T-cell (primary cell): ENCODE measurements at regions not wholly inside any gene's neighbourhood (a gene's known extent, or its start where the extent isn't known, plus 50 kb on each side); places are given as distances from the start of the nearest gene placed in this dataset.
"Not testable (repeated sequence)": the region's sequence is repeated elsewhere in the genome, so short reads cannot be mapped to it uniquely, and the experiment has no call there.

ENCODE experiments used
- ATAC-seq, 4 experiments: fragments of 200-7000 bp in 3 of 4; fragments of 150-1000 bp in 1 of 4; cut with Tn5 transposase; replicated peaks in 1 of 4; 1 replicate in 3 of 4; 2 replicates in 1 of 4; pipeline ENCODE4 v1.10.0; 2021; ENCODE audit warnings: moderate library complexity in 3 of 4, mild to moderate bottlenecking in 2 of 4, moderate number of reproducible peaks in 1 of 4
- CTCF ChIA-PET, 2 donors: fragments of 300-600 bp; sonication (Branson Sonifier 250); formaldehyde crosslinking; loops; one replicate each; lab custom pipeline; 2022; ENCODE audit warnings: antibody characterized with exemption in 2 of 2; lab: Charles Lee
- POLR2A ChIA-PET, 2 donors: fragments of 300-600 bp; sonication (Branson Sonifier 250); formaldehyde crosslinking; loops; one replicate each; lab custom pipeline; 2022; ENCODE audit warnings: antibody characterized with exemption in 2 of 2; lab: Charles Lee
- DNase-seq, 35 experiments: peaks; one replicate each; pipeline versions ENCODE4 v3.0.0 to v3.0.0-alpha.2; 2013 to 2023
- H3K27ac ChIP-seq: one replicate; pipeline ENCODE4 v1.5.1; 2013; ENCODE audit warnings: low read length
- H3K27me3 ChIP-seq, 2 experiments: replicated peaks in 1 of 2; 1 replicate in 1 of 2; 2 replicates in 1 of 2; pipeline versions ENCODE4 v1.6.1 to v1.7.0; 2013; ENCODE audit warnings: low read length in 1 of 2, mixed read lengths in 1 of 2; ENCODE audit not compliant: control insufficient read depth in 2 of 2, insufficient read depth in 2 of 2; ENCODE audit errors: extremely low read depth in 1 of 2
- H3K36me3 ChIP-seq, 2 donors: 1 replicate in 1 of 2; 2 replicates in 1 of 2; pipeline versions ENCODE4 v1.6.1 to v1.7.0; 2013; ENCODE audit warnings: low read length in 1 of 2; ENCODE audit not compliant: control insufficient read depth in 2 of 2, insufficient read depth in 1 of 2; ENCODE audit errors: extremely low read depth in 1 of 2
- H3K4me1 ChIP-seq, 2 experiments: 1 replicate in 1 of 2; 2 replicates in 1 of 2; pipeline versions ENCODE4 v1.6.1 to v1.7.0; 2013; ENCODE audit warnings: low read length in 2 of 2, mixed read lengths in 1 of 2; ENCODE audit not compliant: insufficient read depth in 2 of 2, control insufficient read depth in 1 of 2; ENCODE audit errors: extremely low read depth in 1 of 2
- H3K4me3 ChIP-seq, 2 donors: 1 replicate in 1 of 2; 2 replicates in 1 of 2; pipeline versions ENCODE4 v1.5.1 to v1.7.0; 2013; ENCODE audit warnings: mild to moderate bottlenecking in 2 of 2, low read length in 1 of 2, moderate library complexity in 1 of 2; ENCODE audit not compliant: control insufficient read depth in 1 of 2; ENCODE audit errors: extremely low read depth in 1 of 2
- H3K9me3 ChIP-seq: 2 replicates; pipeline ENCODE4 v1.7.0; 2013
- H3K27ac Mint-ChIP-seq, 2 donors: one replicate each; pipeline ENCODE4 v1.8.0; 2020 to 2021; ENCODE audit warnings: mild to moderate bottlenecking in 2 of 2, mixed read lengths in 2 of 2
- H3K27me3 Mint-ChIP-seq, 2 donors: one replicate each; pipeline ENCODE4 v1.8.0; 2021 to 2022; ENCODE audit warnings: mixed read lengths in 2 of 2
- H3K36me3 Mint-ChIP-seq: one replicate; pipeline ENCODE4 v1.8.0; 2021; ENCODE audit warnings: mixed read lengths
- H3K4me1 Mint-ChIP-seq, 3 donors: one replicate each; pipeline ENCODE4 v1.8.0; 2020 to 2022; ENCODE audit warnings: mixed read lengths in 3 of 3, mild to moderate bottlenecking in 1 of 3
- H3K4me3 Mint-ChIP-seq, 3 donors: one replicate each; pipeline ENCODE4 v1.8.0; 2020 to 2022; ENCODE audit warnings: mild to moderate bottlenecking in 3 of 3, mixed read lengths in 3 of 3, moderate library complexity in 3 of 3
- H3K9me3 Mint-ChIP-seq, 3 donors: one replicate each; pipeline ENCODE4 v1.8.0; 2020 to 2022; ENCODE audit warnings: mixed read lengths in 3 of 3
- WGBS: methylation state at CpG from one replicate; pipeline ENCODE4 v1.1.5; 2013; ENCODE audit warnings: missing lambda C conversion rate; ENCODE audit not compliant: insufficient coverage; 5-methylcytosine and 5-hydroxymethylcytosine counted together

- H3K4me3 ChIP-seq, POLR2A ChIA-PET, H3K36me3 ChIP-seq, H3K36me3 Mint-ChIP-seq, H3K9me3 Mint-ChIP-seq, H3K4me1 ChIP-seq, H3K27ac ChIP-seq, CTCF ChIA-PET, H3K4me3 Mint-ChIP-seq, DNase-seq, ATAC-seq, H3K27ac Mint-ChIP-seq, H3K27me3 ChIP-seq, H3K4me1 Mint-ChIP-seq, H3K9me3 ChIP-seq: not testable (repeated sequence)
- peaks cover 0 to 12% of the 10 kb centered on the region in 2 donors for H3K27me3 Mint-ChIP-seq
- no CpG with 5 or more reads among the region's 2 CpGs for WGBS
Observed at GRCh38 chrX:139398258-139398657, 132.3 kb upstream of the F9 start.

- Histone ChIP-seq H3K4me3 (no peak overlapping the region), H3K36me3 (no peaks in the 10 kb centered on the region), H3K9me3 (no peaks in the 10 kb centered on the region), H3K27ac (no peak overlapping the region), H3K27me3 (no peaks in the 10 kb centered on the region), H3K4me1 (no peaks in the 10 kb centered on the region)
- ATAC-seq (no peak), DNase-seq (no peak)
- ChIA-PET POLR2A (no interaction called here), CTCF (no interaction called here)
- Mint-ChIP-seq H3K4me1 (no peaks in the 10 kb centered on the region), H3K27ac (no peak overlapping the region), H3K4me3 (no peak overlapping the region), H3K27me3 (peaks cover 0 to 30% of the 10 kb centered on the region in 2 donors), H3K36me3 (no peaks in the 10 kb centered on the region), H3K9me3 (no peaks in the 10 kb centered on the region)
- WGBS, result no CpG with 5 or more reads among the region's 3 CpGs
Observed at GRCh38 chrX:139388254-139388653, 142.3 kb upstream of the F9 start.

DNA sequence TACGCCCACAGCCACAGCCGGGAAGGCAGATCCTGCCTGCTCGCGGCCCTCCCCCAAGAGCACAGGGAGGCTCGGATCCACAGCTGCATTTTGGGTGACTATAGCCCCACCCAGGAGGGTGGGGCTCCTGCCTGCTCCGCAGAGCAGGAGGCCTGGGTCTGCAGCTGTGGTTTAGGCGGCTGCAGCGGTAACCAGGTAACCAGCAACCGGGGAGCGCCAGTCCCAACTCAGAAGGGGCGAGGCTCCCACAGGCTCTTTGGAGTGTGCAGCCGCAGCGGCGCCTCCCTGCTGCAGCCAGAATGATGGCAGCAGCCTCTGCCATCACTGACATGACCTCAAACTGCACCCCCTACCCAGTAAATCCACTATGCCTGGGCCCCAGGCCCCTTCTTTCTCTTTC lies 148.0 kb upstream of the F9 start:
- Mint-ChIP-seq H3K4me3 (no peak overlapping the region), H3K4me1 (no peaks in the 10 kb centered on the region), H3K27ac (no peak overlapping the region), H3K27me3 (peaks cover 0 to 21% of the 10 kb centered on the region in 2 donors), H3K36me3 (no peaks in the 10 kb centered on the region), H3K9me3 (no peaks in the 10 kb centered on the region)
- 100% methylated on average over 4 of the region's 14 CpGs for WGBS
- Histone ChIP-seq H3K4me3 (no peak overlapping the region), H3K27ac (no peak overlapping the region), H3K27me3 (no peaks in the 10 kb centered on the region), H3K9me3 (no peaks in the 10 kb centered on the region), H3K4me1 (no peaks in the 10 kb centered on the region), H3K36me3 (no peaks in the 10 kb centered on the region)
- DNase-seq (no peak), ATAC-seq (no peak)
- ChIA-PET CTCF (no interaction called here), POLR2A (no interaction called here)

- H3K27ac Mint-ChIP-seq, ATAC-seq, H3K4me1 ChIP-seq, CTCF ChIA-PET, H3K4me1 Mint-ChIP-seq, H3K27me3 ChIP-seq, H3K27ac ChIP-seq, DNase-seq, H3K9me3 ChIP-seq, H3K36me3 Mint-ChIP-seq, H3K9me3 Mint-ChIP-seq, H3K36me3 ChIP-seq, POLR2A ChIA-PET, H3K4me3 Mint-ChIP-seq, H3K4me3 ChIP-seq: not testable (repeated sequence)
- WGBS, result no CpG with 5 or more reads among the region's 3 CpGs
- H3K27me3 Mint-ChIP-seq, result peaks cover 0 to 14% of the 10 kb centered on the region in 2 donors
Observed at GRCh38 chrX:139376547-139376946, 154.0 kb upstream of the F9 start.

DNA sequence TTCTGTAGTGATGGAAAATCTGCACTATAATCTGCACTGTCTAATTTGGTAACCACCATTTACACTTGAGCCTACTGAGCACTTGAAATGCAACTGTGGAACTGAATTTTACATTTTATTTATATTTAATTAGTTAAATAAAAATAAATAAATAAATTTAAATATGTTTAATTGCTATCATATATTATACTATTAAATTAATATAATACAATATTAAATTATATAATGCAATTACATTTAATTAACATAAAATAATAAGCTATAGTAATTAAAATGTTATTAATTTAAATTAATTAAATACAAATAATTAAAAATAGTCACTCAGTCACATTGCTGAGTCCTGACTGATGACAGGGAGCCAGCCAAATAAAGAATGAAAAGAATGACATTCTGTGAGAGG lies 170.2 kb upstream of the F9 start:
- CTCF ChIA-PET, result no interaction called here

DNA sequence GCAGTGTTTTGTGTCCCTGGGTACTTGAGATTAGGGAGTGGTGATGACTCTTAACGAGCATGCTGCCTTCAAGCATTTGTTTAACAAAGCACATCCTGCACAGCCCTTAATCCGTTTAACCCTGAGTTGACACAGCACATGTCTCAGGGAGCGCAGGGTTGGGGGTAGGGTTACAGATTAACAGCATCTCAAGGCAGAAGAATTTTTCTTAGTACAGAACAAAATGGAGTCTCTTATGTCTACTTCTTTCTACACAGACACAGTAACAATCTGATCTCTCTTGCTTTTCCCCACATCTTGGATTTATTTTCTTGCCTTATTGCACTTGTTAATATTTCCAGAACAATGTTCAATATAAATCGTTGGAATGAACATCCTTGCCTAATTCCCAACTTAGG lies 187.9 kb upstream of the F9 start:
- H3K9me3 Mint-ChIP-seq, ATAC-seq, H3K36me3 ChIP-seq, H3K4me3 Mint-ChIP-seq, H3K27me3 ChIP-seq, POLR2A ChIA-PET, H3K9me3 ChIP-seq, CTCF ChIA-PET, H3K4me1 Mint-ChIP-seq, H3K27ac Mint-ChIP-seq, DNase-seq, H3K27ac ChIP-seq, H3K4me1 ChIP-seq, H3K36me3 Mint-ChIP-seq, H3K4me3 ChIP-seq: not testable (repeated sequence)
- no CpG with 5 or more reads among the region's 4 CpGs for WGBS
- H3K27me3 Mint-ChIP-seq, result peaks cover 9 to 31% of the 10 kb centered on the region in 2 donors

More for the DNA sequence above, 170.2 kb upstream of the F9 start:
- H3K27ac Mint-ChIP-seq, result no peak overlapping the region
- DNase-seq, result no peak
- Histone ChIP-seq H3K27me3 (no peaks in the 10 kb centered on the region), H3K36me3 (no peaks in the 10 kb centered on the region), H3K9me3 (no peaks in the 10 kb centered on the region), H3K4me1 (no peaks in the 10 kb centered on the region), H3K4me3 (no peak overlapping the region), H3K27ac (no peak overlapping the region)
- POLR2A ChIA-PET, result no interaction called here
- no peaks in the 10 kb centered on the region for H3K9me3 Mint-ChIP-seq
- H3K4me3 Mint-ChIP-seq, result no peak overlapping the region
- no peaks in the 10 kb centered on the region for H3K36me3 Mint-ChIP-seq
- H3K27me3 Mint-ChIP-seq, result peaks cover 0 to 8% of the 10 kb centered on the region in 2 donors
- H3K4me1 Mint-ChIP-seq, result no peaks in the 10 kb centered on the region
- no peak for ATAC-seq

DNA sequence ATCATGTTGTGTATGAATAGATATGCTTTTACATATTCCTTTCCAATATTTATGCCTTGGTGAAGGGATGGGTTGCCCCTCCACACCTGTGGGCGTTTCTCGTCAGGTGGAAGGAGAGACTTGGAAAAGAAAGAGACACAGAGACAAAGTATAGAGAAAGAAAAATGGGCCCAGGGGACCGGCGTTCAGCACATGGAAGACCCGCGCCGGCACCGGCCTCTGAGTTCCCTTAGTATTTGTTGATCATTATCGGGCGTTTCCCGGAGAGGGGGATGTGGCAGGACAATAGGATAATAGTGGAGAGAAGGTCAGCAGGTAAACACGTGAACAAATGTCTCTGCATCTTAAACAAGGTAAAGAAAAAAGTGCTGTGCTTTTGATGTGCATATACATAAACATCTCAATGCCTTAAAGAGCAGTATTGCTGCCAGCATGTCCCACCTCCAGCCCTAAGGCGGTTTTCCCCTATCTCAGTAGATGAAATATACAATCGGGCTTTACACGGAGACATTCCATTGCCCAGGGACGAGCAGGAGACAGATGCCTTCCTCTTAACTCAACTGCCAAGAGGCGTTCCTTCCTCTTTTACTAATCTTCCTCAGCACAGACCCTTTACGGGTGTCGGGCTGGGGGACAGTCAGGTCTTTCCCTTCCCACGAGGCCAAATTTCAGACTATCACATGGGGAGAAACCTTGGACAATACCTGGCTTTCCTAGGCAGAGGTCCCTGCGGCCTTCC lies 188.5 kb upstream of the F9 start:
- ATAC-seq, POLR2A ChIA-PET, H3K27ac Mint-ChIP-seq, H3K9me3 Mint-ChIP-seq, H3K4me1 Mint-ChIP-seq, H3K36me3 Mint-ChIP-seq, H3K4me3 Mint-ChIP-seq, H3K4me3 ChIP-seq, H3K36me3 ChIP-seq, H3K27me3 ChIP-seq, H3K9me3 ChIP-seq, DNase-seq, H3K27ac ChIP-seq, H3K4me1 ChIP-seq, CTCF ChIA-PET: not testable (repeated sequence)
- H3K27me3 Mint-ChIP-seq, result peaks cover 9 to 31% of the 10 kb centered on the region in 2 donors
- WGBS, result 42% methylated on average over 4 of the region's 21 CpGs
